A673 (cell line): ENCODE measurements at regions not wholly inside any gene's neighbourhood (a gene's known extent, or its start where the extent isn't known, plus 50 kb on each side); places are given as distances from the start of the nearest gene placed in this dataset.

ENCODE experiments used
- BruUV-seq: library from RNA; stranded (reverse); fragments of 400-500 nt; replicated peaks from 2 replicates; lab custom pipeline; 2021; lab: Mats Ljungman, UMichigan
- CTCF ChIA-PET: fragments of 300-600 bp; sonication (Branson Sonifier 250); formaldehyde crosslinking; loops from one replicate; lab custom pipeline; 2022; ENCODE audit warnings: antibody characterized with exemption; lab: Charles Lee
- POLR2A ChIA-PET: fragments of 300-600 bp; sonication (Branson Sonifier 250); formaldehyde crosslinking; loops from one replicate; lab custom pipeline; 2022; ENCODE audit warnings: antibody characterized with exemption; ENCODE audit not compliant: low non-redundant PET; lab: Charles Lee
- DNase-seq: peaks from one replicate; pipeline ENCODE4 v3.0.0-alpha.2; 2015; ENCODE audit warnings: low spot score
- H3K27ac ChIP-seq: fragments of 200-600 bp; sonication (generic); 2 replicates; pipeline ENCODE4 v1.5.1; 2016; ENCODE audit warnings: mixed run types, low read depth, mild to moderate bottlenecking, mixed read lengths, antibody characterized with exemption, low read length; ENCODE audit not compliant: poor library complexity, severe bottlenecking
- H3K27me3 ChIP-seq: fragments of 200-600 bp; sonication (generic); replicated peaks from 2 replicates; pipeline ENCODE4 v1.6.1; 2017; ENCODE audit warnings: mixed run types, low read depth, mild to moderate bottlenecking, mixed read lengths, antibody characterized with exemption, low read length; ENCODE audit not compliant: insufficient read depth, poor library complexity
- H3K36me3 ChIP-seq: fragments of 200-600 bp; sonication (generic); 2 replicates; pipeline ENCODE4 v1.6.1; 2016; ENCODE audit warnings: mixed run types, mild to moderate bottlenecking, mixed read lengths, antibody characterized with exemption, low read length; ENCODE audit not compliant: insufficient read depth, poor library complexity, severe bottlenecking
- H3K4me1 ChIP-seq: fragments of 200-600 bp; sonication (generic); 2 replicates; pipeline ENCODE4 v1.6.1; 2017; ENCODE audit warnings: mixed run types, mild to moderate bottlenecking, mixed read lengths, antibody characterized with exemption, low read length; ENCODE audit not compliant: insufficient read depth, poor library complexity, severe bottlenecking
- H3K4me3 ChIP-seq: fragments of 200-600 bp; sonication (generic); 2 replicates; pipeline ENCODE4 v1.5.1; 2016; ENCODE audit warnings: low read depth, mixed run types, mild to moderate bottlenecking, mixed read lengths, low read length; ENCODE audit not compliant: poor library complexity, severe bottlenecking
- H3K9me3 ChIP-seq: fragments of 200-600 bp; sonication (generic); 2 replicates; pipeline ENCODE4 v1.6.1; 2016; ENCODE audit warnings: mixed run types, low read depth, mild to moderate bottlenecking, mixed read lengths, antibody characterized with exemption, low read length; ENCODE audit not compliant: poor library complexity, severe bottlenecking
- EZH2 ChIP-seq: fragments of 200-600 bp; sonication (generic); IDR thresholded peaks from 2 replicates; pipeline ENCODE4 v1.6.1; 2017; ENCODE audit warnings: borderline replicate concordance, low read depth, mild to moderate bottlenecking, mixed read lengths, antibody characterized with exemption, low read length; ENCODE audit not compliant: poor library complexity, severe bottlenecking
- intact Hi-C: fragments of 100-400 bp; cut with micrococcal nuclease; formaldehyde crosslinking; loops from one replicate; pipeline ENCODE4 v1.10.0; 2022; ENCODE audit not compliant: unreplicated experiment
- TF ChIP-seq, protein P1 (sequence below): fragments of 300-800, 200-600 bp; sonication (generic); conservative IDR thresholded peaks from 2 replicates; pipeline ENCODE4 v1.5.1; 2017; ENCODE audit warnings: low read depth, mild to moderate bottlenecking, antibody characterized with exemption, low read length, moderate library complexity, mixed read lengths

DNA sequence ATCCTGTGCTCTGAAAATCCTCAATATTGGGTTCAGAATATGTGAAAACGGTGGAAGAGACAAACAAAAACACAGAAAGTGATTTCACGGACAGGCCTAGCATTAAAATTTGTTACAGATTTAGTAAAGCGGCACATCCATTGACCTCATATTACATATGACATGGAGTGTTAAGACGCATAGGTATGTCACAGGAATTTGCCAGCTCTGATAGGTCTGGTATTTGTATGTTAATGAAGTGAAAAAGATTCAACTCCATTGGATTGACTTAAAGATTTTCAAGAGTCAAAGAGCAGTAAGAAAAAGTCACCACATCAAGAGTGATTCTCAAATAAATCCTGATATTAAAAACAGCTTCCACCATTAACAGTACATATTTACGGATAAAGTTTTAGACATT, 396.5 kb upstream of the SEMA6A start:
- POLR2A ChIA-PET, result no interaction called here

DNA sequence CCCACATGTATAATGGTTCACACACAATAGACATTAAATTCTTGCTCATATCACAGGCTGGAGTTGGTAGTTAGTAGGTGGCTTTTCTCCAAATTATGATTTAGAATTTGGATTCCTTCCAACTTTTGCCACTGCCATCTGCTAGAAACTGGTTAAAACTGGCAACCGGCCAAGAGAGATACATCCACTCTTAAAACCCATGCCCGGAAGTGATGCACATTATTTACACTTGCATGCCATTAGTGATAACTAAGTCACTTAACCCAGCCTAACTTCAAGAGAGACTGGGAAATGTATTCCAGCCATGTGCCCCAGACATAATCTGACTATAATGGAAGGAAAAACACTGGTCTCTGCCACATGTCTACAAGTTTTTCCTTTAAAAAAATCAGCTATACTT, 395.7 kb upstream of the SEMA6A start:
- Histone ChIP-seq H3K4me3 (no peak overlapping the region), H3K4me1 (peaks cover 5% of the 10 kb centered on the region), H3K9me3 (no peaks in the 10 kb centered on the region), H3K36me3 (no peaks in the 10 kb centered on the region), H3K27ac (no peak overlapping the region), H3K27me3 (no peaks in the 10 kb centered on the region)
- TF ChIP-seq EZH2, result no peak
- TF ChIP-seq, protein P1, sequence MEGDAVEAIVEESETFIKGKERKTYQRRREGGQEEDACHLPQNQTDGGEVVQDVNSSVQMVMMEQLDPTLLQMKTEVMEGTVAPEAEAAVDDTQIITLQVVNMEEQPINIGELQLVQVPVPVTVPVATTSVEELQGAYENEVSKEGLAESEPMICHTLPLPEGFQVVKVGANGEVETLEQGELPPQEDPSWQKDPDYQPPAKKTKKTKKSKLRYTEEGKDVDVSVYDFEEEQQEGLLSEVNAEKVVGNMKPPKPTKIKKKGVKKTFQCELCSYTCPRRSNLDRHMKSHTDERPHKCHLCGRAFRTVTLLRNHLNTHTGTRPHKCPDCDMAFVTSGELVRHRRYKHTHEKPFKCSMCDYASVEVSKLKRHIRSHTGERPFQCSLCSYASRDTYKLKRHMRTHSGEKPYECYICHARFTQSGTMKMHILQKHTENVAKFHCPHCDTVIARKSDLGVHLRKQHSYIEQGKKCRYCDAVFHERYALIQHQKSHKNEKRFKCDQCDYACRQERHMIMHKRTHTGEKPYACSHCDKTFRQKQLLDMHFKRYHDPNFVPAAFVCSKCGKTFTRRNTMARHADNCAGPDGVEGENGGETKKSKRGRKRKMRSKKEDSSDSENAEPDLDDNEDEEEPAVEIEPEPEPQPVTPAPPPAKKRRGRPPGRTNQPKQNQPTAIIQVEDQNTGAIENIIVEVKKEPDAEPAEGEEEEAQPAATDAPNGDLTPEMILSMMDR, result no peak
- CTCF ChIA-PET, result no interaction called here
- BruUV-seq, result no TSS peak
- POLR2A ChIA-PET, result no interaction called here
- DNase-seq, result peak; percentile 70
- intact Hi-C loops, result no loop called here

More for the DNA sequence above, 396.5 kb upstream of the SEMA6A start:
- Histone ChIP-seq H3K4me3 (no peak overlapping the region), H3K36me3 (no peaks in the 10 kb centered on the region), H3K27me3 (no peaks in the 10 kb centered on the region), H3K4me1 (peaks cover 5% of the 10 kb centered on the region), H3K27ac (no peak overlapping the region), H3K9me3 (no peaks in the 10 kb centered on the region)
- CTCF ChIA-PET, result no interaction called here
- DNase-seq, result no peak
- intact Hi-C loops, result no loop called here
- BruUV-seq, result no TSS peak
- no peak for TF ChIP-seq EZH2
- TF ChIP-seq, protein P1, result no peak

DNA sequence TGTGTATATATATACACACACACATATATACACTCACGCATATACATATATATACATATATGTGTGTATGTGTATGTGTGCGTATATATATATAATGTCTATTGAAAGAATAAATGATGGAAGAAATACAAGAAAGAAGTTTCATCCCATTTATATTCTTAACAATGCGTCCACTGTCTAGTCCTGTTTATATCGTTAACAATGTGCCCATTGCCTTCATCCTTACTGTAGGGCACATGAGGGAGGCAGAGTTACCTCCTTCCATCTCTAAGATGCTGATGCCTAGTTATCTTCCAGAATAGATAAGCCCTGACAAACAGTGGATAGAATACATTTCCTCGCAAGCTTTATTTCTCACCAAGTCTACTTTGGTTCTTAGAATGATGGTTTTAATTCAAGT, 389.8 kb upstream of the SEMA6A start:
- TF ChIP-seq, protein P1, result no peak
- TF ChIP-seq EZH2, result no peak
- H3K9me3 ChIP-seq, result no peaks in the 10 kb centered on the region
- ChIA-PET CTCF (no interaction called here), POLR2A (no interaction called here)
- BruUV-seq, result no TSS peak
- H3K27me3 ChIP-seq, result no peaks in the 10 kb centered on the region
- H3K4me3 ChIP-seq, result no peak overlapping the region
- intact Hi-C loops, result no loop called here
- H3K36me3 ChIP-seq, result no peaks in the 10 kb centered on the region
- no peak for DNase-seq
- H3K27ac ChIP-seq, result no peak overlapping the region
- H3K4me1 ChIP-seq, result no peaks in the 10 kb centered on the region
